ENCODE measurements at regions not wholly inside any gene's neighbourhood (a gene's known extent, or its start where the extent isn't known, plus 50 kb on each side); places are given as distances from the start of the nearest gene placed in this dataset.

DNA sequence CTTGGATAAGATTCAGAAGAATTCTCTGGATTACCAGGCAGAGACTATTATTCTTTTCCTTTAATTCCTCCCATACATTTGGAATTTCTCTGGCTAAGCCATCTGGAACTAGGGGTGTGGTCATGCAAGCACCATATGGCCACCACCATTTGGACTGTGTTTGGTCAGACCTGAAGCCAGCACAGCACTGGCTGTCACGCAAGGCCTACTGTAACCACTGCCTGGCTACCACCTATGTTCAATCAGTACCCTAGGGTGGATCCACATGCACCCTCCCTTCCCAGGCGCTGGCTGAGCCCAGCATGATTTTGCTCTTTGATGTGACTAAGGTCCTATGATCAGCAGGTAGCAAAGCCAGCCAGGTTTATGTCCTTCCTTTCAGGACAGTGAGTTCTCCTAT, 287.8 kb upstream of the GOLIM4 start:
- no peak for DNase-seq (ENCODE audit: low read depth)

GRCh38 chr3:168371846-168372245, 276.1 kb upstream of the GOLIM4 start:
- DNase-seq (ENCODE audit: low read depth), result no peak

GRCh38 chr3:168364967-168365366, 269.2 kb upstream of the GOLIM4 start:
- DNase-seq (ENCODE audit: low read depth), result no peak

DNA sequence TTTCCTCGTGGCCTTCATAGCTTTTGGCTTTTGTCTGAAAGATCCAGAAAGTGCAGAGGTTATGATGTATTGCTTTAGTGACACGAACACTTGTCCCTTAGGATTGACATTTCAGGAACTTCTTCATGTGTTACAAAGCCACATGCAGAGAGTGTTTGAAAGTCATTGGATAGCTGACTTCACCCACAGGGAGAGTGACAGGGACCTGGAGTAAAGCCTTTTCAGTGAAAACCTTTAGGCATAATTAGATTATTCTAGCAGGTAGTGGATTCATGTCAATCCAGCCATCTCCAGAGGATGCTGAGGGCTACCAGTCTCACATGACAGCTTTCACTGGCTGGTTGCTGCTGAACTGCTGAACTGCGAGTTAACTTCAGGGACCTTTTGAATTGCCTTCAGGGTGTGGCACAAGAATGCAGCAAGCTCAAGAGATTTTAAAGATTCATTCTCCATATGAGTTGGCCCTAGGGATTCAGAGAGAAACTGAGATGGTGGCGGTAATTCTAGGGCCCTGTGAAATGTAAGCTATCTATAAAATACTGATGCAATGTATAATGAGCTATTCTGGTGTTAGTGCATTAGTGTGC, 267.0 kb upstream of the GOLIM4 start:
- DNase-seq (ENCODE audit: low read depth), result no peak

GRCh38 chr3:168362156-168362555, 266.4 kb upstream of the GOLIM4 start:
- DNase-seq (ENCODE audit: low read depth), result no peak

DNA sequence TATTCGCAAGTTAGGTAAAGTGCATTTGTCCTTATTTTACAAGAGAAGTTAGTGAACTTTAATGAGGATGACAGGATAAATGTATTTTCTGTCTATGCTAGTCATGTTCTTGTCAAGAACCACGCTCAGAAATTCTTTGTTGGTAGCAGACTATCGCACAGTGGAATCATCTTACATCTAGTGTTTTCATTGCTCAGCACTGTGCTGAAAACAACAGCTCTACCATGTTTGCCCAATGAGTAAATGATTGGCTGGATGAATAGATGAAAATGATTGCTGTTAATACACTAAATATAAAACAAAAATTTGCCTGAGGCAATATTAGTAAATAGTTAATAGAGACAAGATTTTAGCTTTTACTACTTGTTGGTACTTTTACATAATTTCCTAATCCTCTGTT, 265.3 kb upstream of the GOLIM4 start:
- no peak for DNase-seq (ENCODE audit: low read depth)

DNA sequence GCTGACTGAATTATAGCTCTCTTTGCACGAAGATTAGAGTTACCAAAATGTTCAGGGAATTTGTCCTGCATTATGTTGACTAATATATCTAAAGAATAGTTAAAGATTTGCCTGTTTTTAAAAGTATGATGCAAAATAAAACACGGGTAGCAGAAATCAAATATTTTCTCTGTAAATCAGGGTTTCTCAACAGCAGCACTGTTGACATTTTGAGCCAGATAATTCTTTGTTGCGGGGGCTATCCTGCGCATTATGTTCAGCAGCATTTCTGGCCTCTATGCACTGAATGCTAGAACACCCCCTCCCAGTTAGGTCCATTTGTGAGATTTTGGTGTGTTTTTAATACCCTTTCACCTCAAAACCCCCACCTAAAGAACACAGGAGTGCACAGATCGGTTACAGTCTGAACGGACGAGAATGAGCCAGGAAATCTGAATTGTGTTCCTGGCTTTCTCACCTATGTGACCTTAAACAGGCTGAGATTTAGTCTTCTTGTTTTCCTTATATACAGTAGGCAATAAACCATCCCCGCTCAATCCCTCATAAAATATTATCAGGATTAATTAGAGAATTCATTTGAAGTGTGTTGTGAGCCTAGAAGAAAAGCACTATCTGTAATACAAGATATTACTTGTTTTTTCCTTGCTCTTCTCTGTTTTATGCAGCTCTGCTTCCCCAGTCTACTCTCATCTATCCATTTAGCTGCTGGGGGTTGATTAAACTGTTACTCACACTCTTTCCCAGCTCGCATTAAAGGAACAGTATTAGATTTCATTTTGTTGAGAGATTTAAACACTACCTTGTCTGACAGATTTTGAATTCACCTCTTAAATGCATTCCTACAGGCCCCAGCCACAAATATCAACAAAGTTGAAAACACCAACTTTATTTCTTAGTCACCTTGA, 247.5 kb upstream of the GOLIM4 start:
- DNase-seq (ENCODE audit: low read depth), result no peak

- no peak for DNase-seq (ENCODE audit: low read depth)
Measured at GRCh38 chr3:168341956-168342936, 246.5 kb upstream of the GOLIM4 start.

DNA sequence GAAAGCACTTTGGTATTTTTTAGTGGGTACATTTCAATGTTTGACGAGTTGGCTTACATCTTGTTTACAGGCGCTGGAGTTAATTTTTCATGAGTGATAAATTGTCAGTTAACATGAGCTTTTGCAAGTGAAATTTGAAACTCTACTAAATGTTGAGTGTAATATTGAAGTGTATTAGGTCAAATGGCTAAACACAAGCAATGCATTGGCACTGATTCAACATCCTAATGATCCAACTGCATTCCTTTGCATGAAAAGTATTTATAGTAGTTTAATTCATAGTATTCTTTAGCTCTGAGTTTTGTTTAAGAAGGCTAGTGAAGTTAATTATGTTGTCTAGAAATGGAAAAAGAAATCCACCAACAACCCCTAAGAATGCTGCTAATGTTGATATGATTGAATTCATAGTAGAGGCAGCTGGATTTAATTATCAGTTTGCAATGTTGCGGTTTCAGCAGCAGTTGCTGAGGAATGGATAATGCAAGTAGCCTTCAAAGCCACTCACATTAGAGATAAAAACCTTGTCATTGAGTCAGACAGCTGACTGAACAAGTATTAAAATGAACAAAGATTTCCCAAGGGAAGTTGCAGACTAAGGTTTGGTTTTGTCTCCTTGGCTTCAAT, 245.6 kb upstream of the GOLIM4 start:
- DNase-seq (ENCODE audit: low read depth), result no peak

GRCh38 chr3:168338161-168338560, 242.4 kb upstream of the GOLIM4 start:
- DNase-seq (ENCODE audit: low read depth), result no peak

DNA sequence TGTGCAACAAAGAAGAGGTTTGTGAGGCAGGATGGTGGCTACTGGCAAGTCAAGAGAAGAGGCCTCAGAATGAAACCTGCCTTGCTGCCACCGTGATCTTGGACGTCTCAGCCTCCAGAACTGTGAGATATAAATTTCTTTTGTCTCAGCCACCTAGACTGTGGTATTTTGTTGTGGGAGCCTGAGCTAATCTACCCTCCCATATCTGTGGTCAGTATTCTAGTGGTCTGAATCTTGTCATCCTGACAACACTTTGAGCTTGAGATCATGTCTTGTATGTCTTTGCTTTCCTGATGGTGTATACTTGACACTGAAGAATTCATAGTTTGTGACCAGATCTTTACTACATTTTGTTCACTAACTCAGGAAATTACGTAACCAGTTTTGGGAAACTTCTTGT, 240.6 kb upstream of the GOLIM4 start:
- no peak for DNase-seq (ENCODE audit: low read depth)

- DNase-seq (ENCODE audit: low read depth), result no peak
Measured at GRCh38 chr3:168333410-168333935, 237.7 kb upstream of the GOLIM4 start.

DNA sequence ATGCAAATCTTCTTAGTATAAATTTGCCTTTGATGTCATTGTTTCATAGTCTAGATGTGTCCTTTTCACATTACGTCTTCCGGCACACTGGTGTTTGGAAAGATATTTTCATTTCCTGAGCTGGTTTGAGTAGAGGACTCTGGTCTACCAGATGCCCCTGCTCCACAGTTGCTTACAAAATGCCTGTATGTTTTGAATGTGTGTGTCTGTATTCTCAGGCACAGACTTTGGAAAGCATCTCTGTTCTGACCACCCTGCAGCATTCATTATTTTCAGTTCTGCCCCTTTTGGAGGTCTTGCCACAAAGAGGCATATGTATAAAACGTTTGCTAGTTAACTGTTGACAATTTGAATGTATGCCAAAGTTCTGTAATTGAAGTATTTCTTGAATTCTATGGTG, 236.0 kb upstream of the GOLIM4 start:
- DNase-seq (ENCODE audit: low read depth), result no peak

DNA sequence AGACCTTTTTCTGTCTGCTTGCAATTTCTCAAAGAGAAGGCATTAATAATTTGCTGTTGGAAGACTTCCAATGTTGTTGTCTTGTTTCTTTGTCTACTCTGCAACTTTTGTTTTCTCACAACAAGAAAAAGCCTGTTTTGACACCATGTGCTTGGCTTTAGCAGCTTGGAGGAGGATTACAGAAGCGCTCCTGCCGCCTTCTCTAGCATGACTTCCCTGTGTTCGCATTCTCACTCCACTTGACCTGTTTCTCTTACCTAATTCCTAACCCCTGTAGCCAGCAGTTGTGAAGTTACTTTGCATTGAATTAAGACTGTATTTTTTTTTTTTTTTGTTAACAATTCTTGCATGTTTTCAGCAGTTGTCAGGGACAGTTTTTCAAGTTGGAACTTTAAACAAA, 235.3 kb upstream of the GOLIM4 start:
- no peak for DNase-seq (ENCODE audit: low read depth)

- DNase-seq (ENCODE audit: low read depth), result no peak
Measured at GRCh38 chr3:168327856-168328255, 232.1 kb upstream of the GOLIM4 start.

- DNase-seq (ENCODE audit: low read depth), result no peak
Measured at GRCh38 chr3:168325684-168326083, 230.0 kb upstream of the GOLIM4 start.

- no peak for DNase-seq (ENCODE audit: low read depth)
Measured at GRCh38 chr3:168322941-168323340, 227.2 kb upstream of the GOLIM4 start.

- no peak for DNase-seq (ENCODE audit: low read depth)
Measured at GRCh38 chr3:168314166-168314565, 218.4 kb upstream of the GOLIM4 start.

GRCh38 chr3:168312984-168313383, 217.3 kb upstream of the GOLIM4 start:
- DNase-seq (ENCODE audit: low read depth), result no peak

GRCh38 chr3:168307893-168308292, 212.2 kb upstream of the GOLIM4 start:
- DNase-seq (ENCODE audit: low read depth), result no peak

GRCh38 chr3:168295027-168295426, 199.3 kb upstream of the GOLIM4 start:
- DNase-seq (ENCODE audit: low read depth), result no peak

DNA sequence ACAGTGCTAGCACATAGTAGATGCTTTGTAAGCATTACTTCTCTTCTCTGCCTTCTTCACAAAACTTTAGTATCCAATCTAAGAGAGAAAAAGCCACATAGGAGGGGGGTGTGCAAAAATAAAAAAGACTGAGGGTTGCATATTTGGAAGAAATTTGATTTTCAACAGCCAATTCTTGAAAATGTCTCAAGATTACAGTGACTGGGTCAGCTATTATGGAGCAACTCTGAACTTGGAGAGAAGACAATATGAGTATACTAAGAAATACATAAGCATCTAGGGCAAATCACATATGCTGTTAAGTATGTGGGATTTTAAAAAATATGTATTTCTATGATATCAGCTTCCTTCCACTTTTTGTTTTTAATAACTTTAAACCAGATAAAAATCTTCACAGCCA, 196.6 kb upstream of the GOLIM4 start:
- DNase-seq (ENCODE audit: low read depth), result no peak
